ENCODE measurements at regions not wholly inside any gene's neighbourhood (a gene's known extent, or its start where the extent isn't known, plus 50 kb on each side); places are given as distances from the start of the nearest gene placed in this dataset.

DNA sequence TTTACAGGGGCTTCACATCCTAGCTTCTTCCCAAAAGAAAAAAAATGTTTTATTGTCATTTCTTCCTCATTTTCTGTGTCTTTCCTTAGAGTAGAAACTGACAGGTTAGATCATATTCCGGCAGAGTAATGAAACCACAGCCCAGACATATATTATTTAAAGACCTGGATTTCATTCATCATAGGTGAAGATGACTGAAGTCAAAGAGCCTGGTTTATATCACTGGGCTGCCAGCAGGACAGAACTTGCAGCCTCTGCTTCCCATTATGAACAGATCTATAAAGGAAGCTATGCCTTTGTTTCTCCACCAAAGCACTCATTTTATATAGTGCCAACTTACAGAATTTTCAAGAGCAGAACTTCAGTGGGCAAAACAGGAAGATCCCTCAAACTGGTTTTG is 137.9 kb downstream of the METTL4 start:
- H3K9me3 Mint-ChIP-seq: peaks cover 10% of the 10 kb centered on the region
- H3K4me3 Mint-ChIP-seq: no peak overlapping the region
- no peak for DNase-seq (ENCODE audit: low spot score in 2 of 2, unreplicated experiment in 2 of 2)
- peaks cover 2% of the 10 kb centered on the region for H3K36me3 Mint-ChIP-seq
- TF ChIP-seq, protein P1, sequence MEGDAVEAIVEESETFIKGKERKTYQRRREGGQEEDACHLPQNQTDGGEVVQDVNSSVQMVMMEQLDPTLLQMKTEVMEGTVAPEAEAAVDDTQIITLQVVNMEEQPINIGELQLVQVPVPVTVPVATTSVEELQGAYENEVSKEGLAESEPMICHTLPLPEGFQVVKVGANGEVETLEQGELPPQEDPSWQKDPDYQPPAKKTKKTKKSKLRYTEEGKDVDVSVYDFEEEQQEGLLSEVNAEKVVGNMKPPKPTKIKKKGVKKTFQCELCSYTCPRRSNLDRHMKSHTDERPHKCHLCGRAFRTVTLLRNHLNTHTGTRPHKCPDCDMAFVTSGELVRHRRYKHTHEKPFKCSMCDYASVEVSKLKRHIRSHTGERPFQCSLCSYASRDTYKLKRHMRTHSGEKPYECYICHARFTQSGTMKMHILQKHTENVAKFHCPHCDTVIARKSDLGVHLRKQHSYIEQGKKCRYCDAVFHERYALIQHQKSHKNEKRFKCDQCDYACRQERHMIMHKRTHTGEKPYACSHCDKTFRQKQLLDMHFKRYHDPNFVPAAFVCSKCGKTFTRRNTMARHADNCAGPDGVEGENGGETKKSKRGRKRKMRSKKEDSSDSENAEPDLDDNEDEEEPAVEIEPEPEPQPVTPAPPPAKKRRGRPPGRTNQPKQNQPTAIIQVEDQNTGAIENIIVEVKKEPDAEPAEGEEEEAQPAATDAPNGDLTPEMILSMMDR (IDR thresholded peaks at IDR 0.05; ENCODE audit: unreplicated experiment): no peak
- H3K27ac Mint-ChIP-seq: no peak overlapping the region
- no peaks in the 10 kb centered on the region for H3K27me3 Mint-ChIP-seq (ENCODE audit: low read depth)
- peaks cover 5% of the 10 kb centered on the region for H3K4me1 Mint-ChIP-seq

DNA sequence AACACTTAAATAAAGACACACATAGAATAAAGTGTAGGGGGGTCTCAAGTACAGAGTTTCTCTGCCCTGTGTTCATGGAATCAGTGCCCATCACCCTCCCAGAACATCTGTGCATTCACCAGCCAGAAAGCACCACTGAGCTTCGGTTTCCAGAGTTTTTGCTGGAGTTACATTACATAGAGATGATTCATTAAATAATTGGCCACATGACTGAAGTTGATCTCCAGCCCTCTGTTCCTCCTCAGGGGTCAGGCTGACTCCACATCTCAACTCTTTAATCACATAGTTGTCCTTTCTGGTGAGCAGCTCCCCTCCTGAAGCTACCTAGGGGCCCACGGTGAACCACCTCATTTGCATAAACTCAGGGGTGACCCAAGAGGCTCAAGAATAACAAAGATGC is 129.8 kb downstream of the METTL4 start:
- peaks cover 2% of the 10 kb centered on the region for H3K36me3 Mint-ChIP-seq
- H3K27me3 Mint-ChIP-seq (ENCODE audit: low read depth): no peaks in the 10 kb centered on the region
- no peak overlapping the region for H3K4me3 Mint-ChIP-seq
- peaks cover 17% of the 10 kb centered on the region for H3K9me3 Mint-ChIP-seq
- H3K4me1 Mint-ChIP-seq: peaks cover 31% of the 10 kb centered on the region
- H3K27ac Mint-ChIP-seq: no peak overlapping the region
- TF ChIP-seq, protein P1 (IDR thresholded peaks at IDR 0.05; ENCODE audit: unreplicated experiment): no peak
- DNase-seq (ENCODE audit: low spot score in 2 of 2, unreplicated experiment in 2 of 2): no peak

DNA sequence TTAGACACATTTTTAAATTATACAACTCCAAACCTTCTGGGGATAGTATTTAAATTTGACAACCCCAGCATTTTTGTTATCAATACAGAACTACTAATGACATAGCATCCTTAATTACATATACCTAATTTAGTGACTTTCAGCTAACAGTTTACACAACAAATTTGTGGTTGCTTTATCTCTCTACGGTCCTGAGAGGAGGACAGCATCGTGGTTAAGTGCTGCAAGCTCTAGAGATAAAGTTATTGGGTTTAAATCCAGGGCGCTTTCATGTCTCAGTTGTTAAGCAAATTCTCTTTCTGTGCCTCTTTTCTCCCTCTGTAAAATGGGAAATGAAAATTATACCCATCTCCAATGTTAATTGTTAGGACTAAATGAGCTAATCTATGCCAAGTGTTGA is 129.3 kb downstream of the METTL4 start:
- peaks cover 17% of the 10 kb centered on the region for H3K9me3 Mint-ChIP-seq
- DNase-seq (ENCODE audit: low spot score in 2 of 2, unreplicated experiment in 2 of 2): no peak
- no peak overlapping the region for H3K4me3 Mint-ChIP-seq
- H3K27me3 Mint-ChIP-seq (ENCODE audit: low read depth): no peaks in the 10 kb centered on the region
- peaks cover 31% of the 10 kb centered on the region for H3K4me1 Mint-ChIP-seq
- H3K36me3 Mint-ChIP-seq: peaks cover 2% of the 10 kb centered on the region
- TF ChIP-seq, protein P1 (IDR thresholded peaks at IDR 0.05; ENCODE audit: unreplicated experiment): no peak
- no peak overlapping the region for H3K27ac Mint-ChIP-seq

DNA sequence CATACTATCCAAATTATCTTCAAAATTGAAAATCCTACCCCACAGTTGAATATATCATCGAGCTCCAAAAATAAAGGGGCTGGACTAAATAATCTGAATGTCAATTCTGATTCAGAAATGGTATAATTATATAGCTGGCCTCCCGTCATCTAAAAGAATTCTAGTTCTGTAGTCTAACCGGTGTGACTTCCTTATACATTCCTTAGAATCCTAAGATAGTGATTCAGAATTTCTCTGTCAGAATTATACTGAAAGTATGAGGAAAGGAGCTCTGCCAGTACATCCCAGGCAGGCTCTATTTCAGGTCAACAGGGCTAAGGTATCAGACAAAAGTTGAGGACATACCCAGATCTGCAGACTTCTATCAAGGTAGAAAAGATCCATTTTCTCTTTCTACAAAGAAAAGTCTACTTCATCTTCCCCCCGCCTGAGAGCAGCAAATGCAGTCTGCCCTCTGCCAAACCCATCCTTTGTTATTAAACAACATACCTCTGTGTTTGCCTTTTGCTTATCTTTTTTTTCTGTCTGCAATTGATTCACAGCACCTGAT is 128.5 kb downstream of the METTL4 start:
- H3K4me1 Mint-ChIP-seq: peaks cover 31% of the 10 kb centered on the region
- H3K9me3 Mint-ChIP-seq: peaks cover 17% of the 10 kb centered on the region
- peak overlapping the region; percentile 85 for H3K27ac Mint-ChIP-seq
- TF ChIP-seq, protein P1 (IDR thresholded peaks at IDR 0.05; ENCODE audit: unreplicated experiment): no peak
- H3K4me3 Mint-ChIP-seq: no peak overlapping the region
- peaks cover 2% of the 10 kb centered on the region for H3K36me3 Mint-ChIP-seq
- DNase-seq (ENCODE audit: low spot score in 2 of 2, unreplicated experiment in 2 of 2): no peak
- H3K27me3 Mint-ChIP-seq (ENCODE audit: low read depth): no peaks in the 10 kb centered on the region

DNA sequence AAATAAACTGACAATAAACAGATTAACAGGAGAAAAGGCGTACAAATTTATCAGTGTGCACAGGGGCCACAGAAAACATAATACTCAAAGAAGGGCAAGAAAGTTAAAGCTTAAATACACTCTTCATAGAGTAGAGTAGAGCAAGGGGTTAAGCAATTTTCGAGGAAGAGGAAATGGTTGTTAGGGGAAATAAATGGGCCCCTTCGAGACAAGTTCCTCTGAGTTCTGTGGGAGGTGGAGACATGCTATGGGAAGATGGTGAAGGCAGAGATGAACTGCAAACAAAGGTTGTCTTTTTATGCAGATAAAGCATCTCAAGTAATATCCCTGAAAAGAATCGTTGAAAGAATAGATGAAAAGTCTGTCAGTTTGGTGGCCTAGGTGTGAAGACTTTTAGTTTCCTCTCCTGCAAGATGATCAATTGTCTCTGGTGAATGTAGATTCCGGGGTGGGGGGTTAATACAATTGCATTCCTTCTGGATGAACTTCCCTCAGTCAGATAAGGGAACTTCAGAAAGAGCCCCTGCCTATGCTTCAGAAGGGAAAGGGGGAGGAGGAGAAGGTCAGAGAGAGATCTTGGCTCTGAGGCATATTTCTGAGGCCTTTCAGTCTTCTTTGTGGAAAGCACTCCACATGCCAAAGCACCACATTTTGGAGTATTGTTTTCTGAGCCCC is 127.0 kb downstream of the METTL4 start:
- TF ChIP-seq, protein P1 (IDR thresholded peaks at IDR 0.05; ENCODE audit: unreplicated experiment): no peak
- Mint-ChIP-seq H3K36me3 (peaks cover 2% of the 10 kb centered on the region), H3K4me1 (peaks cover 31% of the 10 kb centered on the region), H3K27me3 (ENCODE audit: low read depth) (no peaks in the 10 kb centered on the region), H3K4me3 (no peak overlapping the region), H3K9me3 (peaks cover 17% of the 10 kb centered on the region), H3K27ac (peak overlapping the region; percentile 62)
- no peak for DNase-seq (ENCODE audit: low spot score in 2 of 2, unreplicated experiment in 2 of 2)

All from mesothelial cell of epicardium (in vitro differentiated cells).